A673 (cell line): ENCODE measurements at regions not wholly inside any gene's neighbourhood (a gene's known extent, or its start where the extent isn't known, plus 50 kb on each side); places are given as distances from the start of the nearest gene placed in this dataset.

ENCODE experiments used
- BruUV-seq: library from RNA; stranded (reverse); fragments of 400-500 nt; replicated peaks from 2 replicates; lab custom pipeline; 2021; lab: Mats Ljungman, UMichigan
- CTCF ChIA-PET: fragments of 300-600 bp; sonication (Branson Sonifier 250); formaldehyde crosslinking; loops from one replicate; lab custom pipeline; 2022; ENCODE audit warnings: antibody characterized with exemption; lab: Charles Lee
- POLR2A ChIA-PET: fragments of 300-600 bp; sonication (Branson Sonifier 250); formaldehyde crosslinking; loops from one replicate; lab custom pipeline; 2022; ENCODE audit warnings: antibody characterized with exemption; ENCODE audit not compliant: low non-redundant PET; lab: Charles Lee
- DNase-seq: peaks from one replicate; pipeline ENCODE4 v3.0.0-alpha.2; 2015; ENCODE audit warnings: low spot score
- H3K27ac ChIP-seq: fragments of 200-600 bp; sonication (generic); 2 replicates; pipeline ENCODE4 v1.5.1; 2016; ENCODE audit warnings: mixed run types, low read depth, mild to moderate bottlenecking, mixed read lengths, antibody characterized with exemption, low read length; ENCODE audit not compliant: poor library complexity, severe bottlenecking
- H3K27me3 ChIP-seq: fragments of 200-600 bp; sonication (generic); replicated peaks from 2 replicates; pipeline ENCODE4 v1.6.1; 2017; ENCODE audit warnings: mixed run types, low read depth, mild to moderate bottlenecking, mixed read lengths, antibody characterized with exemption, low read length; ENCODE audit not compliant: insufficient read depth, poor library complexity
- H3K36me3 ChIP-seq: fragments of 200-600 bp; sonication (generic); 2 replicates; pipeline ENCODE4 v1.6.1; 2016; ENCODE audit warnings: mixed run types, mild to moderate bottlenecking, mixed read lengths, antibody characterized with exemption, low read length; ENCODE audit not compliant: insufficient read depth, poor library complexity, severe bottlenecking
- H3K4me1 ChIP-seq: fragments of 200-600 bp; sonication (generic); 2 replicates; pipeline ENCODE4 v1.6.1; 2017; ENCODE audit warnings: mixed run types, mild to moderate bottlenecking, mixed read lengths, antibody characterized with exemption, low read length; ENCODE audit not compliant: insufficient read depth, poor library complexity, severe bottlenecking
- H3K4me3 ChIP-seq: fragments of 200-600 bp; sonication (generic); 2 replicates; pipeline ENCODE4 v1.5.1; 2016; ENCODE audit warnings: low read depth, mixed run types, mild to moderate bottlenecking, mixed read lengths, low read length; ENCODE audit not compliant: poor library complexity, severe bottlenecking
- H3K9me3 ChIP-seq: fragments of 200-600 bp; sonication (generic); 2 replicates; pipeline ENCODE4 v1.6.1; 2016; ENCODE audit warnings: mixed run types, low read depth, mild to moderate bottlenecking, mixed read lengths, antibody characterized with exemption, low read length; ENCODE audit not compliant: poor library complexity, severe bottlenecking
- EZH2 ChIP-seq: fragments of 200-600 bp; sonication (generic); IDR thresholded peaks from 2 replicates; pipeline ENCODE4 v1.6.1; 2017; ENCODE audit warnings: borderline replicate concordance, low read depth, mild to moderate bottlenecking, mixed read lengths, antibody characterized with exemption, low read length; ENCODE audit not compliant: poor library complexity, severe bottlenecking
- intact Hi-C: fragments of 100-400 bp; cut with micrococcal nuclease; formaldehyde crosslinking; loops from one replicate; pipeline ENCODE4 v1.10.0; 2022; ENCODE audit not compliant: unreplicated experiment
- TF ChIP-seq, protein P1 (sequence below): fragments of 300-800, 200-600 bp; sonication (generic); conservative IDR thresholded peaks from 2 replicates; pipeline ENCODE4 v1.5.1; 2017; ENCODE audit warnings: low read depth, mild to moderate bottlenecking, antibody characterized with exemption, low read length, moderate library complexity, mixed read lengths

DNA sequence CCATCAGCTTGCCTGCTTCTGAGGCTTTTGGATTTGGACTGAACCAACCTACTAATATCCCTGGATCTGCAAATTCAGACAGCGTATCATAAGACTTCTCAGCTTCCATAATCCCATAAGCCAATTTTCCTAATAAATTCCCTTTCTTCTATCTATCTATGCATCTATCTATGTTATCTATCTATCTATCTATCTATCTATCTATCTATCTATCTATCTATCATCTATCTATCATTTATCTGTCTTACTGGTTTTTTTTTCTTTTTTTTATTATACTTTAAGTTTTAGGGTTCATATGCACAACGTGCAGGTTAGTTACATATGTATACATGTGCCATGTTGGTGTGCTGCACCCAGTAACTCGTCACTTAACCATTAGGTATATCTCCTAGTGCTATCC is 2045.4 kb upstream of the CDH6 start:
- DNase-seq, result no peak
- no peaks in the 10 kb centered on the region for H3K4me1 ChIP-seq
- H3K27me3 ChIP-seq, result no peaks in the 10 kb centered on the region
- ChIA-PET POLR2A (no interaction called here), CTCF (no interaction called here)
- no peaks in the 10 kb centered on the region for H3K9me3 ChIP-seq
- no peak overlapping the region for H3K4me3 ChIP-seq
- no peaks in the 10 kb centered on the region for H3K36me3 ChIP-seq
- TF ChIP-seq, protein P1, sequence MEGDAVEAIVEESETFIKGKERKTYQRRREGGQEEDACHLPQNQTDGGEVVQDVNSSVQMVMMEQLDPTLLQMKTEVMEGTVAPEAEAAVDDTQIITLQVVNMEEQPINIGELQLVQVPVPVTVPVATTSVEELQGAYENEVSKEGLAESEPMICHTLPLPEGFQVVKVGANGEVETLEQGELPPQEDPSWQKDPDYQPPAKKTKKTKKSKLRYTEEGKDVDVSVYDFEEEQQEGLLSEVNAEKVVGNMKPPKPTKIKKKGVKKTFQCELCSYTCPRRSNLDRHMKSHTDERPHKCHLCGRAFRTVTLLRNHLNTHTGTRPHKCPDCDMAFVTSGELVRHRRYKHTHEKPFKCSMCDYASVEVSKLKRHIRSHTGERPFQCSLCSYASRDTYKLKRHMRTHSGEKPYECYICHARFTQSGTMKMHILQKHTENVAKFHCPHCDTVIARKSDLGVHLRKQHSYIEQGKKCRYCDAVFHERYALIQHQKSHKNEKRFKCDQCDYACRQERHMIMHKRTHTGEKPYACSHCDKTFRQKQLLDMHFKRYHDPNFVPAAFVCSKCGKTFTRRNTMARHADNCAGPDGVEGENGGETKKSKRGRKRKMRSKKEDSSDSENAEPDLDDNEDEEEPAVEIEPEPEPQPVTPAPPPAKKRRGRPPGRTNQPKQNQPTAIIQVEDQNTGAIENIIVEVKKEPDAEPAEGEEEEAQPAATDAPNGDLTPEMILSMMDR, result no peak
- no peak for TF ChIP-seq EZH2
- intact Hi-C loops, result no loop called here
- no peak overlapping the region for H3K27ac ChIP-seq
- BruUV-seq, result no TSS peak

DNA sequence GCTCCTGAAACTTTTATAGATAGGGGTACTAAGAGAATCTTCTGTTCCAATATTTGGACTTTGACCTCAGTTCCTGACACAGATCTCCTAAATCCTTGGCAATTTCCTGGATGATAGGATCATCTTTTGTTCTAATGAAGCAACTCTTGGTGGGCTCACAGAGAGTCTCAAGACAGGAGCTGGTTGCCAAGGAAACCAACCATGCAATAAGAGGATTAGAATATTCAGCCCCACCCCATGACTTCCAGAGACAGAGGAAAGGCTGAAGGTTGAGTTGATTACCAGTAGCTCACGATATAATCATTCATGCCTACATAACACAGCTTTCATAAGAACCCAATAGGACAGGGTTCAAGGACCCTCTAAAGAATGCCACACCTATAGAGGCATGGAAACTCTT is 2050.2 kb upstream of the CDH6 start:
- TF ChIP-seq, protein P1, result no peak
- no peak for TF ChIP-seq EZH2
- peak; percentile 49 for DNase-seq
- Histone ChIP-seq H3K4me1 (peaks cover 3% of the 10 kb centered on the region), H3K4me3 (no peak overlapping the region), H3K36me3 (no peaks in the 10 kb centered on the region), H3K27me3 (no peaks in the 10 kb centered on the region), H3K27ac (no peak overlapping the region), H3K9me3 (no peaks in the 10 kb centered on the region)
- ChIA-PET CTCF (no interaction called here), POLR2A (no interaction called here)
- intact Hi-C loops, result no loop called here
- no TSS peak for BruUV-seq

- Histone ChIP-seq H3K9me3 (peaks cover 10% of the 10 kb centered on the region), H3K4me3 (no peak overlapping the region), H3K4me1 (no peaks in the 10 kb centered on the region), H3K27ac (no peak overlapping the region), H3K36me3 (no peaks in the 10 kb centered on the region), H3K27me3 (no peaks in the 10 kb centered on the region)
- no peak for TF ChIP-seq EZH2
- TF ChIP-seq, protein P1, result no peak
- intact Hi-C loops, result no loop called here
- POLR2A ChIA-PET, result no interaction called here
- BruUV-seq, result no TSS peak
- CTCF ChIA-PET, result no interaction called here
- DNase-seq, result no peak
Measured at GRCh38 chr5:29134418-29134817, 2059.1 kb upstream of the CDH6 start.
